ENCODE measurements at regions not wholly inside any gene's neighbourhood (a gene's known extent, or its start where the extent isn't known, plus 50 kb on each side); places are given as distances from the start of the nearest gene placed in this dataset.
A peak's percentile ranks its signal among the peaks of the same experiment; 100 is the strongest.

GRCh38 chr4:149031399-149031798 lies 589.2 kb upstream of the NR3C2 start:
- Histone ChIP-seq H3K4me3 (ENCODE audit: control insufficient read depth in 1 of 7, extremely low read depth in 1 of 7, insufficient read depth in 4 of 7, low read depth in 2 of 7, low read length in 6 of 7) (no peak overlapping the region), H3K27ac (ENCODE audit: insufficient read depth in 1 of 2, low read depth in 1 of 2, low read length in 2 of 2, poor library complexity in 1 of 2, severe bottlenecking in 2 of 2) (no peak overlapping the region), H3K9me3 (ENCODE audit: control extremely low read depth in 1 of 5, control insufficient read depth in 4 of 5, insufficient read depth in 2 of 5, low read depth in 1 of 5, low read length in 4 of 5) (no peaks in the 10 kb centered on the region), H3K4me1 (ENCODE audit: control extremely low read depth in 1 of 4, control insufficient read depth in 4 of 4, insufficient read depth in 4 of 4, low read length in 3 of 4) (peaks cover 0 to 4% (median 0%) of the 10 kb centered on the region in 4 experiments), H3K27me3 (replicated peaks in 2 of 5; ENCODE audit: control insufficient read depth in 4 of 5, insufficient read depth in 5 of 5, low read length in 4 of 5) (no peaks in the 10 kb centered on the region), H3K36me3 (ENCODE audit: control insufficient read depth in 4 of 4, insufficient read depth in 4 of 4, low read length in 3 of 4) (no peaks in the 10 kb centered on the region)
- CTCF ChIA-PET: interaction anchor here (0.9 to 1.5 kb wide), 5 partner anchors 12 to 1046 kb away, joined by 3 to 4 read pairs (median 3); no protein-coding TSS in a partner anchor
- POLR2A ChIA-PET: no interaction called here
- DNase-seq: peak; percentile 14 to 48 (median 42)

GRCh38 chr4:149029056-149029651 lies 586.9 kb upstream of the NR3C2 start:
- Histone ChIP-seq H3K36me3 (ENCODE audit: control insufficient read depth in 4 of 4, insufficient read depth in 4 of 4, low read length in 3 of 4) (no peaks in the 10 kb centered on the region), H3K27me3 (replicated peaks in 2 of 5; ENCODE audit: control insufficient read depth in 4 of 5, insufficient read depth in 5 of 5, low read length in 4 of 5) (no peaks in the 10 kb centered on the region), H3K27ac (ENCODE audit: insufficient read depth in 1 of 2, low read depth in 1 of 2, low read length in 2 of 2, poor library complexity in 1 of 2, severe bottlenecking in 2 of 2) (no peak overlapping the region), H3K9me3 (ENCODE audit: control extremely low read depth in 1 of 5, control insufficient read depth in 4 of 5, insufficient read depth in 2 of 5, low read depth in 1 of 5, low read length in 4 of 5) (no peaks in the 10 kb centered on the region), H3K4me3 (ENCODE audit: control insufficient read depth in 1 of 7, extremely low read depth in 1 of 7, insufficient read depth in 4 of 7, low read depth in 2 of 7, low read length in 6 of 7) (no peak overlapping the region), H3K4me1 (ENCODE audit: control extremely low read depth in 1 of 4, control insufficient read depth in 4 of 4, insufficient read depth in 4 of 4, low read length in 3 of 4) (peaks cover 0 to 4% (median 0%) of the 10 kb centered on the region in 4 experiments)
- WGBS (ENCODE audit: insufficient coverage): 0% methylated on average over 1 of the region's 4 CpGs
- ChIA-PET POLR2A (no interaction called here), CTCF (no interaction called here)
- peak; percentile 9 to 75 (median 62) for DNase-seq

GRCh38 chr4:149026696-149027095 lies 584.5 kb upstream of the NR3C2 start:
- DNase-seq: no peak
- H3K4me1 ChIP-seq (ENCODE audit: control extremely low read depth in 1 of 4, control insufficient read depth in 4 of 4, insufficient read depth in 4 of 4, low read length in 3 of 4): peaks cover 0 to 4% (median 0%) of the 10 kb centered on the region in 4 experiments
- no peaks in the 10 kb centered on the region for H3K36me3 ChIP-seq (ENCODE audit: control insufficient read depth in 4 of 4, insufficient read depth in 4 of 4, low read length in 3 of 4)
- POLR2A ChIA-PET: no interaction called here
- CTCF ChIA-PET: interaction anchor here (1.0 kb wide), 1 partner anchor 8 kb away, joined by 4 read pairs; no protein-coding TSS in a partner anchor
- no peak overlapping the region for H3K4me3 ChIP-seq (ENCODE audit: control insufficient read depth in 1 of 7, extremely low read depth in 1 of 7, insufficient read depth in 4 of 7, low read depth in 2 of 7, low read length in 6 of 7)
- no peaks in the 10 kb centered on the region for H3K27me3 ChIP-seq (replicated peaks in 2 of 5; ENCODE audit: control insufficient read depth in 4 of 5, insufficient read depth in 5 of 5, low read length in 4 of 5)
- WGBS (ENCODE audit: insufficient coverage): 100% methylated on average over 1 of the region's 2 CpGs
- no peaks in the 10 kb centered on the region for H3K9me3 ChIP-seq (ENCODE audit: control extremely low read depth in 1 of 5, control insufficient read depth in 4 of 5, insufficient read depth in 2 of 5, low read depth in 1 of 5, low read length in 4 of 5)
- no peak overlapping the region for H3K27ac ChIP-seq (ENCODE audit: insufficient read depth in 1 of 2, low read depth in 1 of 2, low read length in 2 of 2, poor library complexity in 1 of 2, severe bottlenecking in 2 of 2)

- H3K9me3 ChIP-seq (ENCODE audit: control extremely low read depth in 1 of 5, control insufficient read depth in 4 of 5, insufficient read depth in 2 of 5, low read depth in 1 of 5, low read length in 4 of 5): peaks cover 0 to 1% (median 0%) of the 10 kb centered on the region in 5 experiments
- ChIA-PET CTCF (interaction anchor here (1.9 kb wide), 1 partner anchor 10 kb away, joined by 4 read pairs; no protein-coding TSS in a partner anchor), POLR2A (no interaction called here)
- H3K4me3 ChIP-seq (ENCODE audit: control insufficient read depth in 1 of 7, extremely low read depth in 1 of 7, insufficient read depth in 4 of 7, low read depth in 2 of 7, low read length in 6 of 7): no peak overlapping the region
- no peaks in the 10 kb centered on the region for H3K4me1 ChIP-seq (ENCODE audit: control extremely low read depth in 1 of 4, control insufficient read depth in 4 of 4, insufficient read depth in 4 of 4, low read length in 3 of 4)
- DNase-seq: no peak
- no peak overlapping the region for H3K27ac ChIP-seq (ENCODE audit: insufficient read depth in 1 of 2, low read depth in 1 of 2, low read length in 2 of 2, poor library complexity in 1 of 2, severe bottlenecking in 2 of 2)
- no peaks in the 10 kb centered on the region for H3K27me3 ChIP-seq (replicated peaks in 2 of 5; ENCODE audit: control insufficient read depth in 4 of 5, insufficient read depth in 5 of 5, low read length in 4 of 5)
- 90% methylated on average over 5 of the region's 6 CpGs for WGBS (ENCODE audit: insufficient coverage)
- H3K36me3 ChIP-seq (ENCODE audit: control insufficient read depth in 4 of 4, insufficient read depth in 4 of 4, low read length in 3 of 4): no peaks in the 10 kb centered on the region
Observed at GRCh38 chr4:149017002-149017734, 575.0 kb upstream of the NR3C2 start.

- no peak overlapping the region for H3K4me3 ChIP-seq (ENCODE audit: control insufficient read depth in 1 of 7, extremely low read depth in 1 of 7, insufficient read depth in 4 of 7, low read depth in 2 of 7, low read length in 6 of 7)
- 92% methylated on average over 2 of the region's 2 CpGs for WGBS (ENCODE audit: insufficient coverage)
- CTCF ChIA-PET: no interaction called here
Observed at GRCh38 chr4:149009223-149009622, 567.0 kb upstream of the NR3C2 start.

GRCh38 chr4:149008415-149009025 lies 566.3 kb upstream of the NR3C2 start:
- WGBS (ENCODE audit: insufficient coverage): 87% methylated on average over 3 of the region's 3 CpGs

More at GRCh38 chr4:149009223-149009622, 567.0 kb upstream of the NR3C2 start:
- Histone ChIP-seq H3K9me3 (ENCODE audit: control extremely low read depth in 1 of 5, control insufficient read depth in 4 of 5, insufficient read depth in 2 of 5, low read depth in 1 of 5, low read length in 4 of 5) (peaks cover 0 to 2% (median 0%) of the 10 kb centered on the region in 5 experiments), H3K4me1 (ENCODE audit: control extremely low read depth in 1 of 4, control insufficient read depth in 4 of 4, insufficient read depth in 4 of 4, low read length in 3 of 4) (no peaks in the 10 kb centered on the region), H3K27me3 (replicated peaks in 2 of 5; ENCODE audit: control insufficient read depth in 4 of 5, insufficient read depth in 5 of 5, low read length in 4 of 5) (no peaks in the 10 kb centered on the region), H3K36me3 (ENCODE audit: control insufficient read depth in 4 of 4, insufficient read depth in 4 of 4, low read length in 3 of 4) (no peaks in the 10 kb centered on the region), H3K27ac (ENCODE audit: insufficient read depth in 1 of 2, low read depth in 1 of 2, low read length in 2 of 2, poor library complexity in 1 of 2, severe bottlenecking in 2 of 2) (no peak overlapping the region)
- POLR2A ChIA-PET: no interaction called here
- DNase-seq: no peak

GRCh38 chr4:149005191-149005590 lies 563.0 kb upstream of the NR3C2 start:
- CTCF ChIA-PET: no interaction called here
- POLR2A ChIA-PET: no interaction called here
- H3K27ac ChIP-seq (ENCODE audit: insufficient read depth in 1 of 2, low read depth in 1 of 2, low read length in 2 of 2, poor library complexity in 1 of 2, severe bottlenecking in 2 of 2): no peak overlapping the region

More at GRCh38 chr4:149008415-149009025, 566.3 kb upstream of the NR3C2 start:
- CTCF ChIA-PET: no interaction called here
- POLR2A ChIA-PET: no interaction called here
- Histone ChIP-seq H3K4me1 (ENCODE audit: control extremely low read depth in 1 of 4, control insufficient read depth in 4 of 4, insufficient read depth in 4 of 4, low read length in 3 of 4) (no peaks in the 10 kb centered on the region), H3K36me3 (ENCODE audit: control insufficient read depth in 4 of 4, insufficient read depth in 4 of 4, low read length in 3 of 4) (no peaks in the 10 kb centered on the region), H3K27ac (ENCODE audit: insufficient read depth in 1 of 2, low read depth in 1 of 2, low read length in 2 of 2, poor library complexity in 1 of 2, severe bottlenecking in 2 of 2) (no peak overlapping the region), H3K4me3 (ENCODE audit: control insufficient read depth in 1 of 7, extremely low read depth in 1 of 7, insufficient read depth in 4 of 7, low read depth in 2 of 7, low read length in 6 of 7) (no peak overlapping the region), H3K9me3 (ENCODE audit: control extremely low read depth in 1 of 5, control insufficient read depth in 4 of 5, insufficient read depth in 2 of 5, low read depth in 1 of 5, low read length in 4 of 5) (peaks cover 0 to 2% (median 0%) of the 10 kb centered on the region in 5 experiments), H3K27me3 (replicated peaks in 2 of 5; ENCODE audit: control insufficient read depth in 4 of 5, insufficient read depth in 5 of 5, low read length in 4 of 5) (no peaks in the 10 kb centered on the region)
- no peak for DNase-seq

More at GRCh38 chr4:149005191-149005590, 563.0 kb upstream of the NR3C2 start:
- 60% methylated on average over 1 of the region's 3 CpGs for WGBS (ENCODE audit: insufficient coverage)
- no peak overlapping the region for H3K4me3 ChIP-seq (ENCODE audit: control insufficient read depth in 1 of 7, extremely low read depth in 1 of 7, insufficient read depth in 4 of 7, low read depth in 2 of 7, low read length in 6 of 7)
- H3K9me3 ChIP-seq (ENCODE audit: control extremely low read depth in 1 of 5, control insufficient read depth in 4 of 5, insufficient read depth in 2 of 5, low read depth in 1 of 5, low read length in 4 of 5): no peaks in the 10 kb centered on the region
- H3K4me1 ChIP-seq (ENCODE audit: control extremely low read depth in 1 of 4, control insufficient read depth in 4 of 4, insufficient read depth in 4 of 4, low read length in 3 of 4): no peaks in the 10 kb centered on the region
- no peaks in the 10 kb centered on the region for H3K36me3 ChIP-seq (ENCODE audit: control insufficient read depth in 4 of 4, insufficient read depth in 4 of 4, low read length in 3 of 4)
- H3K27me3 ChIP-seq (replicated peaks in 2 of 5; ENCODE audit: control insufficient read depth in 4 of 5, insufficient read depth in 5 of 5, low read length in 4 of 5): no peaks in the 10 kb centered on the region
- no peak for DNase-seq
